ENCODE measurements at regions not wholly inside any gene's neighbourhood (a gene's known extent, or its start where the extent isn't known, plus 50 kb on each side); places are given as distances from the start of the nearest gene placed in this dataset.

DNA sequence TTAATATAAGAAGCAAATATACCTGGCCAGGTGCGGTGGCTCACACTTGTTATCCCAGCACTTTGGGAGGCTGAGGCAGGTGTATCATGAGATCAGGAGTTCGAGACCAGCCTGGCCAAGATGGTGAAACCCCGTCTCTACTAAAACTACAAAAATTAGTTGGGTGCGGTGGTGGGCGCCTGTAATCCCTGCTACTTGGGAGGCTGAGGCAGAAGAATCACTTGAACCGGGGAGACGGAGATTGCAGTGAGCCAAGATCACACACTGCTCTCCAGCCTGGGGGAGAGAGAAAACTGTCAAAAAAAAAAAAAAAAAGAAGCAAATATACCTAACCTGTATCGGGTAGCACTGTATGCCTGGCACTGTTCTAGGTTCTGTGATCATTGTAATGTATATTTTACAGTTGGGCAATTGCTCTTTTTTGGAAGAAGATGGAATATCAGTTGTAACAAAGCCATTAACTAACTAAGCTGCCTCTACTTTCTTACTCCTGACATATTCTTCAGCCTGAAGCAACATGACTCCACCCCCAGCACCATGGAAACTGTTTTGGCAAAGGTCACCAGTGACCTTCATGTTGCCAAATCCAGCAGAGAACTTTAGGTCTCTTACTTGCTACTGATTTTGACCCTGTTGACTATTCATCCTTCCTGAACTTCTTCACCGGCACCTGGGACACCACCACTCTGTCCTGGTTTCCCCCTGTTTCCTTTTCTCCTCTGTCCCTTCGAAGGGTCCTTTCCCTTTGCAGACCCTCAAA lies 203.8 kb downstream of the RPLP1 start:
- DNase-seq (ENCODE audit: low read depth) = no peak
- in situ Hi-C loops (cut with HindIII; ENCODE audit: low pct_unique_long_range_greater_than_20kb, low sequenced_read_pairs) = no loop called here

DNA sequence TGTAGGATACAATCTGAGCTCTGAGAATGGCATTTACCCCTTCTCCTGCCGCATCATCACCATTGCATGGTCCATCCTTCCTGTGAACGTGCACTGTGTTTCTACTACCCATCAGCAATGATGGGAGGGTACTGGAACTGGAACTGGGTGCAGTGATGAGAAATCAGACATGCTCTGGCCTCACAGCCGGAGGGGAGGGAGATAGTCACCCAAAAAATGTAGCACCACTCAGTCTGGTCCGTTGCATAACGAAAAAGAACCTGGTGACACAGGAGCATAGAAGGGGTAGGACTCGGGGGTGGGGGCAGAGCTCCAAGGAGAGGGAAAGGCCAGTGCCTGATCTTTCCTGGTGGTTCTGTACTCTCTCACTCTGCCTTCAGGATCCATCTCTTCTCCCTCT lies 205.0 kb downstream of the RPLP1 start:
- no peak for DNase-seq (ENCODE audit: low read depth)
- in situ Hi-C loops (cut with HindIII; ENCODE audit: low pct_unique_long_range_greater_than_20kb, low sequenced_read_pairs) = no loop called here

DNA sequence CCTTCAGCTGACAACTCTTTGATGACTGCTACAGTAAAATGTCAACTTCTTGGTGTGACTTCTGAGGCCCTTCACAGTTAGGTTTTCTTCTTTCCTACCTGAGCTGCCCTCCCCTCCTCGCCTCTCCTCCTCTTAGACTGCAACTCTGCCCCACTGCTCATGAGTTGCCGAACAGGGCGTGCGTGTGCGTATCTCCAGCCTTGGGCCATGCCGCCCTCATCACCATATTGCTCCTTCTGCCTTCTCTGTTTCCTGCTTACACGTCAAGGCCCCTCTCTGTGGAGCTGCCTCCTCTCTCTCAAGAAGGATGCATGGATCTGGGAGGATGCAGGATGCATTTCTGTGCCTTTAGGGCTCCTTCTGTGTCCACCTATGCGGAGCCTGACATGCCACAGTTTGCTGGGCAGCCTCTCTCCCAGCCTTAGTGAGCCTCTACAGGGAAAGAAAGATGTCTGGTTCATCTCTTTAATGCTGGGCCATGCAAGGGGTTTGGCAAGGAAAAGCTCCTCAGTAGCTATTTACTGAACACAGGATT lies 205.9 kb downstream of the RPLP1 start:
- in situ Hi-C loops (cut with HindIII; ENCODE audit: low pct_unique_long_range_greater_than_20kb, low sequenced_read_pairs) = no loop called here
- no peak for DNase-seq (ENCODE audit: low read depth)

DNA sequence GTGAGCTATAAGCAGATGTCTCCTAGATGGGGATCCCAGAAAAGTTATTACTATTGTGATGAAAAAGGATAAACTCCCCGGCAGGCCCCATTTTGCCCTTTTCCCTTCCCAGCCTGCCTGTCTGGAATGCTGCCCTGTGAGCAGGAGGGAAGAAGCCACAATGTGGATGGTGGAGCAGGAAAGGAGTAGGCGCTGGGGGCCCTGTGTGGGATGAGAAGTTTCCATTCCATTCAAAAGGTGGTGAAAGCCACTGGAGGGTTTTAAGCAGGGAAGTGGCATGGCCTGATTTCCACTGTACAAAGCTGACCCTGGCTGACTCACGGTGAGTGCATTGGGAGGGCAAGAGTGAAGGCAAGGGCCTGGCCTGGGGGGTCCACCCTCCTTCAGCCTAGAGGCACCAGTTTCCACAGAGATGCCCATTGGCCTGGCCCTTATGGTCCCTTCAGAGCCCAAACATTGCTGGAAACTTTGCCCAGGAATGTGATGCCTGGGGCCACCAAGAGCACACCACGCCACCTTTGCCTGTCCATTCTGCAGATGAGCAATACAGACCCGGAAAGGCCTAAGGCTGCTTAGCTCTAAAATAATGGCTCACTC lies 206.9 kb downstream of the RPLP1 start:
- DNase-seq (ENCODE audit: low read depth) = no peak
- in situ Hi-C loops (cut with HindIII; ENCODE audit: low pct_unique_long_range_greater_than_20kb, low sequenced_read_pairs) = no loop called here

- in situ Hi-C loops (cut with HindIII; ENCODE audit: low pct_unique_long_range_greater_than_20kb, low sequenced_read_pairs) = no loop called here
- no peak for DNase-seq (ENCODE audit: low read depth)
Observed at GRCh38 chr15:69660114-69660513, 207.5 kb downstream of the RPLP1 start.

- in situ Hi-C loops (cut with HindIII; ENCODE audit: low pct_unique_long_range_greater_than_20kb, low sequenced_read_pairs) = no loop called here
- no peak for DNase-seq (ENCODE audit: low read depth)
Observed at GRCh38 chr15:69660658-69661405, 208.2 kb downstream of the RPLP1 start.

GRCh38 chr15:69661446-69661845 lies 208.8 kb downstream of the RPLP1 start:
- in situ Hi-C loops (cut with HindIII; ENCODE audit: low pct_unique_long_range_greater_than_20kb, low sequenced_read_pairs) = no loop called here
- DNase-seq (ENCODE audit: low read depth) = no peak

DNA sequence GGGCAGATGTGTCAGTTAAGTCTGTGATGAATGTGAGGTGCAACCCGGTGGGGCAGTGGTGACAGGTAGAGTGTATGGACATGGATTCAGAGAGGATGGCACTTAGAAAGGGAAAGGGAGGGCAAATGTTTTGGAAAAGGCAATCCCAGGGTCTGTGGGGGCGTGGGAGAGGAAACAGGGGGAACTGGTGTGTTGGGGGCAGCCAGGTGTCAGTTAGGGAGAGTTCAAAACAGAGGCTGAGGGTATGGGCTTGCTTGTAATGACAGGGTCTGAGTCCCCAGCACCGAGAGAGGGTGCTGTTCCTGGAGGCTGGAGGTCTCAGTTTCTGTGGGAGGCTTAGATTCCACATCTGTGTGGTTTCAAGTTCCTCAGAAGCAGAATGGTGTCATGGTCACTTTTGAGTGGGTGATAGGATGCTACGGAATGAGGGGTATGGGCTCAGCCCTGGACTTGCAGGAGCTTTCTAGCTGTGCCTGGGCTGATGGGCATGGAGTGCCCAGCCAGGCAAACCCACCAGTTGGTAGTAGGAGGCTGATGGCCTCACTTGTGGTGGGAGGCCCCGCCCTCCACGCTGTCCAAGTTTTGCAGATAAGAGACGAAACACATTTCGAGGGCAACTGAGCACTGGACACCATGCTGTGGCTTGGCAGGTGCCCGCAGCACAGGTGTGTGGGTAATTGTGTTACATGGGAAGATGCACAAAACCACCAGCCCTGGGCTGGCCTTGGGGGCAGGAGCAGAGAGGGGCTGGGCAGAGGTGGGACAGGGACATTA lies 209.4 kb downstream of the RPLP1 start:
- no peak for DNase-seq (ENCODE audit: low read depth)

GRCh38 chr15:69662645-69663000 lies 210.0 kb downstream of the RPLP1 start:
- DNase-seq (ENCODE audit: low read depth) = no peak
- in situ Hi-C loops (cut with HindIII; ENCODE audit: low pct_unique_long_range_greater_than_20kb, low sequenced_read_pairs) = no loop called here

More for the DNA sequence above, 209.4 kb downstream of the RPLP1 start:
- in situ Hi-C loops (cut with HindIII; ENCODE audit: low pct_unique_long_range_greater_than_20kb, low sequenced_read_pairs) = no loop called here

DNA sequence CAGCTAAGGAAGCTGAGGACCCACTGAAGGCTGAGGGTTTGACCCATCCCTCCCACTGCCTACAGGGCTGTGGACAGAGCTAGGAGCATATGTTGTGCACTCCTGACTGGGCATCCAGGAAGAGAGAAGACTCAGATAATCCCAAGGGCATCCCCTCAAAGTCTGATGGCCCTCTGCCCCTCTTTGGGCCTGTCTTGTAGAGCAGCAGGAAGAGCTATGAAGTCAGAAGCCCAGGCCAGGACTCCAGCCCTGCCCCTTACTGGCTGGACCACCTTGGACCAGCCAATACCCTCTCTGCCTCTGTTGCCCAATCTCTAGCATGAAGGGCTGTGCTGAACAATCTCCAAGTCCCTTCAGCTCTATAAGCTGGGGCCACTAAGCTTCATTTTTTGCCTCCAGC lies 210.8 kb downstream of the RPLP1 start:
- in situ Hi-C loops (cut with HindIII; ENCODE audit: low pct_unique_long_range_greater_than_20kb, low sequenced_read_pairs) = no loop called here
- DNase-seq (ENCODE audit: low read depth) = no peak

GRCh38 chr15:69663982-69664381 lies 211.4 kb downstream of the RPLP1 start:
- in situ Hi-C loops (cut with HindIII; ENCODE audit: low pct_unique_long_range_greater_than_20kb, low sequenced_read_pairs) = no loop called here
- DNase-seq (ENCODE audit: low read depth) = no peak

DNA sequence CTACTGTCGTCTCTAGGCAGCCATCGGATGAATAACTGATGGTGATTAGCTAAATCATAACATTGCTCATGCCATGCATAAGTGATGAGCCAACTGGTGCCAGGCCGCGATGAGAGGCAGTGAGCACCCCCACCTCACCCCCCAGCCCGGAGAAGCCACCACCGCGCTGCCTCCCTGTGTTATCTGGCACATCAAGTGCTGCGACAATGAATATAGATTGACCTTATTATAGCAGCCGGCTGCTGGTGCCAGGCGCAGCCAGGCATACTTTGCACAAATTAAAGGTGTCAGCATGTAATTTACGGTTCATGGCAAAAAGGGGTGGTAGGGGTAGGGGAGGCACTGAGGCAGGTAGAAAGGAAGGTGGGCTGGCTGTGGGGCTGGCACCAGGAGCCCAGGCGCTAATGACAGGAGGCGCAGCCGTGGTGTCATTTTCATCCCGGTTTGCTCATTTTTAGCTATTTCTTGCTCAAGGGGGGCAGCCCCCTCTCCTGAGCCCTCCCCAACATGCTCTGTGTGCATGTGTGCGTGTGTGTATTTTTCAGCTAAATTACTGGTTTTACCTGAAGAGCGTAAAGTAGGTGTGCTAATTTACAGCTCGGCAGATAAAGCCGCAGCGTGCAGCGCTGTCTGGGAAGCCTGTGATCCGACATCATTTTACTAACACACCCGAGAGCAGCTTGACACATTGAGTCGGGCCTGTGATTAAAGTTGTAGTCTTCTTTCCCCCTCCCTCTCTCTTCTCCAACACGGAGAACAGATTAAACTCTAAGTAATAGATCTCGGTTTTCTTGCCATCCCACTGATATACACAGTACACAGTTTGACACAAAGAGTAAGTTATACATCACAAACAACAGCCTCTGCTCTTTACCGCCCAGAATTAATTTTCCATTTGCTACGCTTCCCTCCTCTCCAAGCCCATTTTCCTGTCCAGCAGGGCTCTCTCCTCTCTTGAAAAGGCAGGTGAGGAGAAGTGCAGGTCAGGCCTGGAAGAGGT lies 212.3 kb downstream of the RPLP1 start:
- in situ Hi-C loops (cut with HindIII; ENCODE audit: low pct_unique_long_range_greater_than_20kb, low sequenced_read_pairs) = no loop called here
- DNase-seq (ENCODE audit: low read depth) = no peak

GRCh38 chr15:69665641-69666111 lies 213.1 kb downstream of the RPLP1 start:
- DNase-seq (ENCODE audit: low read depth) = no peak
- in situ Hi-C loops (cut with HindIII; ENCODE audit: low pct_unique_long_range_greater_than_20kb, low sequenced_read_pairs) = no loop called here

DNA sequence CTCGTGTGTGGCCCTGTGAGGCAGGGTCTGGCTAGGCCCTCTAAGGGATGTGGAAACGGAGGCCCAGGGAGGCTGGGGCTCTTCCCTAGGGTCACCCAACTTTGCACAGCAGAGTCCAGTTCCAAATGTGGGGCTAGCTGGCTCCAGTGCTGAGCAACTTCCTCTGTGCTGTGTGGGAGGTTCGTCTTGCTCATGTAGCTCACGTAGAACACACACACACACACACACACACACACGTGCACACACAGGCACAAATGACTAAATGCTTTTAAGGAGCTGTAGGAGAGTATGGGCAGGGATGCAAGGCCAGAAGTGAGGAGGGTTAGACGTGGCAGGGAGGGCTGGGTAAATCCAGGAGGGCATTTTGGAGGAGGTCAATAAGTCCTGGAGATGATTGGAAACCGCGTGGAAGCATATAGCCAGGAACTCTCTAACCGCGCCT lies 213.8 kb downstream of the RPLP1 start:
- DNase-seq (ENCODE audit: low read depth) = no peak
- in situ Hi-C loops (cut with HindIII; ENCODE audit: low pct_unique_long_range_greater_than_20kb, low sequenced_read_pairs) = no loop called here

- in situ Hi-C loops (cut with HindIII; ENCODE audit: low pct_unique_long_range_greater_than_20kb, low sequenced_read_pairs) = no loop called here
- DNase-seq (ENCODE audit: low read depth) = no peak
Observed at GRCh38 chr15:69666921-69667811, 214.5 kb downstream of the RPLP1 start.

DNA sequence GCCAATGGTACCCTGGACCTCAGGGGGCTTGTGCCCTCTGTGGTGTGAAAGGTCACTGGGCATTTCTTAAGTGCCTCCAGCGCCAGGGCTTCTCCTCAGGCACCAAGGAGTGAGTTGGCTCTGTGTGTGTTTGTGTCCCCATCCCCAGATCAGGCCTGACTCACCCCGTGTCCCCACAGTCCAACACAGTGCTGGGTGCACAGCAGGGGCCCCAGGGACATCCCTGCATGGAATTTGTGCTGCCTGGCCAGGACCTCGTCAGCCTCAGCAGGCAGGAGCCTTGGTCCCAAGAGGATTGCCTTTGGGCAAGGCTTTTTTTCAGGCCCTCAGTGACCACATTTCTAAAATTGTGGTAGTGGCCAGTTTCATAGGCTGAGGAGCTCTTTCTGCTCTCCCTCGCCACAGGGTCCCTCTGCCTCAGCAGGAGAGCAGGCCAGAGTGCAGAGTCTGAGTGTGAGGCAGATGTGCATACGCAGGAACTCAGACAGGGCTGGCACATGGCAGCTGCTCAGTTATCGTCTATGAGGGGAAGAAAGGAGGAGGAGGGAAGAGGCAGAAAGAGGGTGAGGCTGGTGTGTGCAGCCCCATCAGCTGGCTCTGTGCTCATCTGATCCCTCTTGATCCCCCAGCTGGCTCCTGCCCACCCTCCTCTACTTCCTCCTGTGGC lies 215.6 kb downstream of the RPLP1 start:
- no peak for DNase-seq (ENCODE audit: low read depth)
- in situ Hi-C loops (cut with HindIII; ENCODE audit: low pct_unique_long_range_greater_than_20kb, low sequenced_read_pairs) = no loop called here

Measured in Caki2 (cell line).